ENCODE measurements at regions not wholly inside any gene's neighbourhood (a gene's known extent, or its start where the extent isn't known, plus 50 kb on each side); places are given as distances from the start of the nearest gene placed in this dataset.

- BruUV-seq (replicated peaks): no TSS peak
- intact Hi-C loops (cut with micrococcal nuclease; ENCODE audit: unreplicated experiment): no loop called here
- H3K9me3 ChIP-seq (ENCODE audit: low read length): no peaks in the 10 kb centered on the region
- H3K36me3 ChIP-seq (ENCODE audit: insufficient read depth, low read length): no peaks in the 10 kb centered on the region
- no peak for DNase-seq (ENCODE audit: low spot score)
- CTCF ChIA-PET (ENCODE audit: unreplicated experiment): no interaction called here
- H3K27ac ChIP-seq (ENCODE audit: low read depth, low read length, poor library complexity, severe bottlenecking): no peak overlapping the region
- H3K79me2 ChIP-seq (ENCODE audit: insufficient read depth, low read depth, low read length): no peaks in the 10 kb centered on the region
- no peak overlapping the region for H3K4me2 ChIP-seq (ENCODE audit: low read length)
- no peaks in the 10 kb centered on the region for H3K9me2 ChIP-seq (ENCODE audit: insufficient read depth, low read length)
- no peak overlapping the region for H3K4me3 ChIP-seq (ENCODE audit: low read depth, low read length, poor library complexity, severe bottlenecking)
- H2AFZ ChIP-seq (ENCODE audit: low read length): no peak overlapping the region
- H3K4me1 ChIP-seq (ENCODE audit: insufficient read depth, low read length, poor library complexity, severe bottlenecking): no peaks in the 10 kb centered on the region
- H4K20me1 ChIP-seq (ENCODE audit: insufficient read depth, low read length): no peaks in the 10 kb centered on the region
- no peak for TF ChIP-seq CTCF (conservative IDR thresholded peaks at IDR 0.05; ENCODE audit: low read length)
- no peak for TF ChIP-seq EZH2phosphoT487 (IDR thresholded peaks at IDR 0.05; ENCODE audit: borderline replicate concordance, low read depth, low read length)
- POLR2A ChIA-PET: interaction anchor here (0.5 kb wide), 1 partner anchor 1655 kb away, joined by 3 read pairs; no protein-coding TSS in a partner anchor
Observed at GRCh38 chr4:41362621-41363383, 106.1 kb downstream of the UCHL1 start.

- Histone ChIP-seq H3K27ac (ENCODE audit: low read depth, low read length, poor library complexity, severe bottlenecking) (no peak overlapping the region), H3K4me2 (ENCODE audit: low read length) (no peak overlapping the region), H4K20me1 (ENCODE audit: insufficient read depth, low read length) (no peaks in the 10 kb centered on the region), H3K9me2 (ENCODE audit: insufficient read depth, low read length) (no peaks in the 10 kb centered on the region), H2AFZ (ENCODE audit: low read length) (no peak overlapping the region), H3K4me3 (ENCODE audit: low read depth, low read length, poor library complexity, severe bottlenecking) (no peak overlapping the region), H3K36me3 (ENCODE audit: insufficient read depth, low read length) (no peaks in the 10 kb centered on the region), H3K79me2 (ENCODE audit: insufficient read depth, low read depth, low read length) (no peaks in the 10 kb centered on the region), H3K9me3 (ENCODE audit: low read length) (no peaks in the 10 kb centered on the region), H3K4me1 (ENCODE audit: insufficient read depth, low read length, poor library complexity, severe bottlenecking) (no peaks in the 10 kb centered on the region)
- no TSS peak for BruUV-seq (replicated peaks)
- ChIA-PET CTCF (ENCODE audit: unreplicated experiment) (no interaction called here), POLR2A (interaction anchor here (0.7 kb wide), 1 partner anchor 215 kb away, joined by 3 read pairs; no protein-coding TSS in a partner anchor)
- intact Hi-C loops (cut with micrococcal nuclease; ENCODE audit: unreplicated experiment): no loop called here
- TF ChIP-seq EZH2phosphoT487 (IDR thresholded peaks at IDR 0.05; ENCODE audit: borderline replicate concordance, low read depth, low read length) (no peak), CTCF (conservative IDR thresholded peaks at IDR 0.05; ENCODE audit: low read length) (no peak)
- no peak for DNase-seq (ENCODE audit: low spot score)
Observed at GRCh38 chr4:41363384-41363981, 106.8 kb downstream of the UCHL1 start.

- H3K36me3 ChIP-seq (ENCODE audit: insufficient read depth, low read length): no peaks in the 10 kb centered on the region
- no peak overlapping the region for H3K4me2 ChIP-seq (ENCODE audit: low read length)
- H3K27ac ChIP-seq (ENCODE audit: low read depth, low read length, poor library complexity, severe bottlenecking): no peak overlapping the region
- CTCF ChIA-PET (ENCODE audit: unreplicated experiment): no interaction called here
- no peaks in the 10 kb centered on the region for H3K79me2 ChIP-seq (ENCODE audit: insufficient read depth, low read depth, low read length)
- H2AFZ ChIP-seq (ENCODE audit: low read length): no peak overlapping the region
- H3K9me2 ChIP-seq (ENCODE audit: insufficient read depth, low read length): no peaks in the 10 kb centered on the region
- no peaks in the 10 kb centered on the region for H3K9me3 ChIP-seq (ENCODE audit: low read length)
- intact Hi-C loops (cut with micrococcal nuclease; ENCODE audit: unreplicated experiment): no loop called here
- H3K4me3 ChIP-seq (ENCODE audit: low read depth, low read length, poor library complexity, severe bottlenecking): no peak overlapping the region
- POLR2A ChIA-PET: no interaction called here
- DNase-seq (ENCODE audit: low spot score): no peak
- no peaks in the 10 kb centered on the region for H3K4me1 ChIP-seq (ENCODE audit: insufficient read depth, low read length, poor library complexity, severe bottlenecking)
- BruUV-seq (replicated peaks): no TSS peak
- TF ChIP-seq CTCF (conservative IDR thresholded peaks at IDR 0.05; ENCODE audit: low read length): no peak
- no peak for TF ChIP-seq EZH2phosphoT487 (IDR thresholded peaks at IDR 0.05; ENCODE audit: borderline replicate concordance, low read depth, low read length)
- no peaks in the 10 kb centered on the region for H4K20me1 ChIP-seq (ENCODE audit: insufficient read depth, low read length)
Observed at GRCh38 chr4:41364876-41365275, 108.1 kb downstream of the UCHL1 start.

Data from OCI-LY7 (cell line).